ENCODE measurements at regions not wholly inside any gene's neighbourhood (a gene's known extent, or its start where the extent isn't known, plus 50 kb on each side); places are given as distances from the start of the nearest gene placed in this dataset.

- H3K36me3 ChIP-seq = no peaks in the 10 kb centered on the region
- H3K4me1 ChIP-seq = peaks cover 0 to 3% (median 1%) of the 10 kb centered on the region in 4 donors
- H3K27ac ChIP-seq = no peak overlapping the region
- WGBS, 2 donors = 75 to 79% methylated on average over 3 of the region's 3 CpGs
- no peak overlapping the region for H3K4me3 ChIP-seq
- no peak for ATAC-seq (ENCODE audit: low FRiP score in 2 of 2)
- DNase-seq = no peak
- TF ChIP-seq EP300 (IDR thresholded peaks at IDR 0.05) (no peak), POLR2A (IDR thresholded peaks at IDR 0.05) (no peak), CTCF (IDR thresholded peaks at IDR 0.05) (no peak), POLR2AphosphoS5 (IDR thresholded peaks at IDR 0.05) (no peak)
- H3K9me3 ChIP-seq = no peaks in the 10 kb centered on the region
- no peaks in the 10 kb centered on the region for H3K27me3 ChIP-seq
These were observed 121.4 kb upstream of the ADGRF1 start for GRCh38 chr6:47163536-47163935.

- TF ChIP-seq CTCF (IDR thresholded peaks at IDR 0.05) (no peak), POLR2AphosphoS5 (IDR thresholded peaks at IDR 0.05) (no peak), EP300 (IDR thresholded peaks at IDR 0.05) (no peak), POLR2A (IDR thresholded peaks at IDR 0.05) (no peak)
- Histone ChIP-seq H3K27me3 (no peaks in the 10 kb centered on the region), H3K4me3 (no peak overlapping the region), H3K9me3 (no peaks in the 10 kb centered on the region), H3K27ac (no peak overlapping the region), H3K36me3 (no peaks in the 10 kb centered on the region), H3K4me1 (peaks cover 0 to 3% (median 0%) of the 10 kb centered on the region in 4 donors)
- ATAC-seq (ENCODE audit: low FRiP score in 2 of 2) (peak in 1 of 2 donors; percentile 31), DNase-seq (no peak)
- 65 to 94% methylated on average over 2 of the region's 2 CpGs for WGBS, 2 donors
These were observed 120.7 kb upstream of the ADGRF1 start for GRCh38 chr6:47162793-47163192.

GRCh38 chr6:47162231-47162630, 120.1 kb upstream of the ADGRF1 start:
- no peak overlapping the region for H3K27ac ChIP-seq
- peaks cover 0 to 3% (median 0%) of the 10 kb centered on the region in 4 donors for H3K4me1 ChIP-seq
- no peak for ATAC-seq (ENCODE audit: low FRiP score in 2 of 2)
- H3K4me3 ChIP-seq = no peak overlapping the region
- no peaks in the 10 kb centered on the region for H3K9me3 ChIP-seq
- H3K27me3 ChIP-seq = no peaks in the 10 kb centered on the region
- TF ChIP-seq CTCF (IDR thresholded peaks at IDR 0.05) = no peak
- DNase-seq = no peak
- no peaks in the 10 kb centered on the region for H3K36me3 ChIP-seq
- WGBS, 2 donors = 73 to 87% methylated on average over 1 of the region's 1 CpG

- H3K27ac ChIP-seq = no peak overlapping the region
- ATAC-seq (ENCODE audit: low FRiP score in 2 of 2) = peak in 1 of 2 donors; percentile 73
- no peak overlapping the region for H3K4me3 ChIP-seq
- H3K4me1 ChIP-seq = peaks cover 0 to 3% (median 0%) of the 10 kb centered on the region in 4 donors
- no peaks in the 10 kb centered on the region for H3K36me3 ChIP-seq
- peak in 1 of 2 donors; percentile 31 for DNase-seq
- no peaks in the 10 kb centered on the region for H3K27me3 ChIP-seq
- no peaks in the 10 kb centered on the region for H3K9me3 ChIP-seq
- TF ChIP-seq EP300 (IDR thresholded peaks at IDR 0.05) (no peak), POLR2A (IDR thresholded peaks at IDR 0.05) (peak in 1 of 4 donors; percentile 19)
These were observed 119.1 kb upstream of the ADGRF1 start for GRCh38 chr6:47161176-47161687.

GRCh38 chr6:47160702-47161101, 118.6 kb upstream of the ADGRF1 start:
- ATAC-seq (ENCODE audit: low FRiP score in 2 of 2) (peak in 1 of 2 donors; percentile 30), DNase-seq (no peak)
- 82 to 89% methylated on average over 3 of the region's 3 CpGs for whole genome bisulfite sequencing, 2 donors
- no peaks in the 10 kb centered on the region for H3K36me3 ChIP-seq
- H3K27ac ChIP-seq = no peak overlapping the region
- no peaks in the 10 kb centered on the region for H3K27me3 ChIP-seq
- TF ChIP-seq EP300 (IDR thresholded peaks at IDR 0.05) (no peak), CTCF (IDR thresholded peaks at IDR 0.05) (no peak), POLR2A (IDR thresholded peaks at IDR 0.05) (no peak), POLR2AphosphoS5 (IDR thresholded peaks at IDR 0.05) (no peak)
- H3K4me1 ChIP-seq = peaks cover 0 to under 1% (median 0%) of the 10 kb centered on the region in 4 donors
- no peak overlapping the region for H3K4me3 ChIP-seq
- H3K9me3 ChIP-seq = no peaks in the 10 kb centered on the region
